Spleen (tissue), 11 donors: ENCODE measurements at regions not wholly inside any gene's neighbourhood (a gene's known extent, or its start where the extent isn't known, plus 50 kb on each side); places are given as distances from the start of the nearest gene placed in this dataset.

Experiments
- DNase-seq: peaks from one replicate; pipeline ENCODE4 v3.0.0-alpha.2; 2020
- H3K27ac ChIP-seq, 8 donors: fragments of 200-600 bp; sonication (generic) in 7 of 8; 1 replicate in 4 of 8; 2 replicates in 4 of 8; pipeline versions ENCODE4 v1.5.0 to v1.8.0; 2016 to 2021; ENCODE audit warnings: inconsistent platforms in 4 of 8, mild to moderate bottlenecking in 4 of 8, moderate library complexity in 1 of 8
- H3K27me3 ChIP-seq, 7 donors: fragments of 200-600 bp; sonication (generic) in 6 of 7; replicated peaks in 1 of 7; 1 replicate in 4 of 7; 2 replicates in 3 of 7; pipeline versions ENCODE4 v1.5.0 to v1.8.0; 2016 to 2021; ENCODE audit warnings: inconsistent platforms in 3 of 7, mild to moderate bottlenecking in 1 of 7
- H3K36me3 ChIP-seq, 6 donors: fragments of 200-600 bp; sonication (generic) in 5 of 6; 1 replicate in 4 of 6; 2 replicates in 2 of 6; pipeline versions ENCODE4 v1.5.0 to v1.8.0; 2016 to 2021; ENCODE audit warnings: inconsistent platforms in 2 of 6
- H3K4me1 ChIP-seq, 6 donors: fragments of 200-600 bp; sonication (generic) in 5 of 6; 1 replicate in 3 of 6; 2 replicates in 3 of 6; pipeline versions ENCODE4 v1.5.0 to v1.8.0; 2016 to 2021; ENCODE audit warnings: inconsistent platforms in 3 of 6
- H3K4me3 ChIP-seq, 8 donors: fragments of 200-600 bp; sonication (generic) in 7 of 8; 1 replicate in 4 of 8; 2 replicates in 4 of 8; pipeline versions ENCODE4 v1.5.0 to v1.8.0; 2016 to 2021; ENCODE audit warnings: inconsistent platforms in 4 of 8, mild to moderate bottlenecking in 4 of 8, moderate library complexity in 2 of 8
- H3K9me3 ChIP-seq, 8 donors: fragments of 200-600 bp; sonication (generic) in 7 of 8; 1 replicate in 4 of 8; 2 replicates in 4 of 8; pipeline versions ENCODE4 v1.5.0 to v1.8.0; 2016 to 2021; ENCODE audit warnings: inconsistent platforms in 4 of 8
- CTCF ChIP-seq, 11 experiments: fragments of 200-600 bp in 7 of 11; fragments of 450-650 bp in 4 of 11; sonication (generic) in 4 of 11; IDR thresholded peaks in 8 of 11; conservative IDR thresholded peaks in 3 of 11; 1 replicate in 7 of 11; 2 replicates in 4 of 11; pipeline versions ENCODE4 v1.4.0 to v1.8.0; 2016 to 2021; ENCODE audit warnings: antibody characterized with exemption in 11 of 11, inconsistent platforms in 4 of 11, mild to moderate bottlenecking in 1 of 11
- POLR2A ChIP-seq, 3 donors: fragments of 450-650 bp; IDR thresholded peaks; one replicate each; pipeline ENCODE4 v1.5.1; 2017; ENCODE audit warnings: antibody characterized with exemption in 3 of 3, mild to moderate bottlenecking in 1 of 3
- POLR2AphosphoS5 ChIP-seq, 3 donors: sonication (generic); formaldehyde crosslinking; IDR thresholded peaks; one replicate each; pipeline ENCODE4 v1.5.1; 2017; ENCODE audit warnings: antibody characterized with exemption in 3 of 3
- WGBS, 5 donors: extraction: QIAGEN DNeasy Blood & Tissue Kit in 3 of 5; methylation state at CpG; one replicate each; pipeline versions ENCODE4 v1.1.5 to v1.1.7; 2013 to 2018; 5-methylcytosine and 5-hydroxymethylcytosine counted together
- intact Hi-C: fragments of 100-400 bp; cut with DNase I; formaldehyde crosslinking; loops from one replicate; pipeline ENCODE4 v1.15.0; 2023; ENCODE audit warnings: low total_unique reads
- donor health status: healthy with polysubstance abuse.
- donor health status: DM: no; HTN: no; CAD: no; lungs with moderate emphysema.
- donor health status: DM: no; HTN: no; CAD: no.
- donor health status: Bipolar disorder and iron deficiency.
- donor health status: healthy.
- donor health status: DM: no; HTN: no; CAD: no.
- donor health status: DM: yes; HTN: yes; CAD: no.

GRCh38 chr19:5218255-5218855, 122.3 kb downstream of the PTPRS start:
- Histone ChIP-seq H3K4me3 (no peak overlapping the region), H3K4me1 (no peaks in the 10 kb centered on the region), H3K9me3 (no peaks in the 10 kb centered on the region), H3K27ac (no peak overlapping the region), H3K36me3 (peaks cover 0 to 82% (median 14%) of the 10 kb centered on the region in 6 donors), H3K27me3 (no peaks in the 10 kb centered on the region)
- WGBS, 5 donors: 89 to 96% (median 93%) methylated on average over 12 of the region's 12 CpGs
- intact Hi-C loops: no loop called here
- DNase-seq: no peak
- no peak for TF ChIP-seq POLR2A (IDR thresholded peaks at IDR 0.05)
- TF ChIP-seq CTCF (IDR thresholded peaks at IDR 0.05 in 8 of 11, conservative IDR thresholded peaks at IDR 0.05 in 3 of 11): no peak
- TF ChIP-seq POLR2AphosphoS5 (IDR thresholded peaks at IDR 0.05): no peak

GRCh38 chr19:5217171-5217570, 123.4 kb downstream of the PTPRS start:
- WGBS, 5 donors: 89 to 95% (median 94%) methylated on average over 4 of the region's 4 CpGs
- Histone ChIP-seq H3K4me1 (no peaks in the 10 kb centered on the region), H3K36me3 (peaks cover 0 to 77% (median 11%) of the 10 kb centered on the region in 6 donors), H3K4me3 (no peak overlapping the region), H3K9me3 (no peaks in the 10 kb centered on the region), H3K27ac (no peak overlapping the region), H3K27me3 (no peaks in the 10 kb centered on the region)
- no peak for TF ChIP-seq POLR2AphosphoS5 (IDR thresholded peaks at IDR 0.05)
- no peak for TF ChIP-seq CTCF (IDR thresholded peaks at IDR 0.05 in 8 of 11, conservative IDR thresholded peaks at IDR 0.05 in 3 of 11)
- no peak for TF ChIP-seq POLR2A (IDR thresholded peaks at IDR 0.05)
- intact Hi-C loops: no loop called here
- DNase-seq: no peak

DNA sequence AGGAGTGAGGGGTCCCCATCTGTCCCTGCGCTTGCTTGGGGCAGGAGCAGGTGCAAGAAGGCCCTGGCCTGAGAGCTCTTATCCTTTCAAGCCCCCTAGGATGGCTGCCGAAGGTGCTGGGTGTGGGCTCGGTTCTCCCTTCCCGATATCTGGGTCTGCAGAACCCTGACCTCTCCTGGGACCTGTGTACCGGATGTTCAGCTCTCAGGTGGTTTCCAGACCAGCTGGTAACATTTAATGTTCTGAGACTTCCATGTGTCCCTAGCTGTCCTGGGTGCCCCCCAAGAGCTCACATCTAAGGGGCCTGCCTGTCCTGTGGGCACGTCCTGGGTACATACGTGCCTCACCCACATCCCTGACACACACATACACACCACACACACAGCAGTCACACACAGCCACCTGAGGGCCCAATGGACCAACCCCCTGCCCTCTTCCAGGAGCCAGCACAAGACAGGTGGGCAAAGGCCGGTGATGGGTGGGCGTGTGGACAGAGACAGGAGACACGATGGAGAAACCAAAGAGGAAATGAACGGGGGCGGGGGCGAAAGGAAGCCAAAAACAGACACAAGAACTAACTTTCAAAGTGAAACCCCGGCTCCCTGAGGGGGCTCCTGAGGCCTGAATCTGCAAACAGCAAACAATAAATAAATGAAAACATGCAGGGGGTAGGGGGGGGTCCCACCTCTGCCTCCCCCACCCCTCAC, 124.3 kb downstream of the PTPRS start:
- Histone ChIP-seq H3K27me3 (no peaks in the 10 kb centered on the region), H3K9me3 (peaks cover 0 to 5% (median 0%) of the 10 kb centered on the region in 8 donors), H3K27ac (no peak overlapping the region), H3K4me3 (no peak overlapping the region), H3K36me3 (peaks cover 0 to 82% (median 15%) of the 10 kb centered on the region in 6 donors), H3K4me1 (no peaks in the 10 kb centered on the region)
- intact Hi-C loops: no loop called here
- no peak for DNase-seq
- TF ChIP-seq CTCF (IDR thresholded peaks at IDR 0.05 in 8 of 11, conservative IDR thresholded peaks at IDR 0.05 in 3 of 11) (no peak), POLR2A (IDR thresholded peaks at IDR 0.05) (no peak), POLR2AphosphoS5 (IDR thresholded peaks at IDR 0.05) (no peak)
- 54 to 67% (median 61%) methylated on average over 13 to 14 of the region's 14 CpGs for WGBS, 5 donors

GRCh38 chr19:5215431-5215830, 125.2 kb downstream of the PTPRS start:
- Histone ChIP-seq H3K27ac (no peak overlapping the region), H3K4me3 (no peak overlapping the region), H3K36me3 (peaks cover 0 to 83% (median 22%) of the 10 kb centered on the region in 6 donors), H3K4me1 (no peaks in the 10 kb centered on the region), H3K9me3 (peaks cover 0 to 7% (median 0%) of the 10 kb centered on the region in 8 donors), H3K27me3 (no peaks in the 10 kb centered on the region)
- TF ChIP-seq POLR2AphosphoS5 (IDR thresholded peaks at IDR 0.05): no peak
- intact Hi-C loops: no loop called here
- no peak for DNase-seq
- WGBS, 5 donors: 89 to 96% (median 94%) methylated on average over 18 of the region's 18 CpGs
